GM23338 (cell line): ENCODE measurements at regions not wholly inside any gene's neighbourhood (a gene's known extent, or its start where the extent isn't known, plus 50 kb on each side); places are given as distances from the start of the nearest gene placed in this dataset.

ENCODE experiments used
- ATAC-seq: fragments of 200-7000 bp; cut with Tn5 transposase; 3 replicates; pipeline ENCODE4 v1.9.1; 2020
- DNase-seq: peaks from one replicate; pipeline ENCODE4 v3.0.0-alpha.2; 2015; ENCODE audit warnings: low spot score
- H2AFZ ChIP-seq: fragments of 200-600 bp; sonication (generic); 2 replicates; pipeline ENCODE4 v1.8.0; 2016; ENCODE audit warnings: antibody characterized with exemption, mild to moderate bottlenecking, moderate library complexity
- H3F3A ChIP-seq: fragments of 200-600 bp; sonication (generic); replicated peaks from 2 replicates; pipeline ENCODE4 v1.8.0; 2017; ENCODE audit warnings: antibody characterized with exemption, mixed run types, low read depth
- H3K27ac ChIP-seq: fragments of 200-600 bp; sonication (generic); 2 replicates; pipeline ENCODE4 v1.6.1; 2016; ENCODE audit warnings: low read depth
- H3K27me3 ChIP-seq: fragments of 200-600 bp; sonication (generic); 2 replicates; pipeline ENCODE4 v1.8.0; 2016; ENCODE audit warnings: mild to moderate bottlenecking, mixed run types, moderate library complexity; ENCODE audit not compliant: insufficient read depth
- H3K36me3 ChIP-seq: fragments of 200-600 bp; sonication (generic); 2 replicates; pipeline ENCODE4 v1.8.0; 2016; ENCODE audit warnings: mild to moderate bottlenecking; ENCODE audit not compliant: insufficient read depth
- H3K4me1 ChIP-seq: fragments of 200-600 bp; sonication (generic); 2 replicates; pipeline ENCODE4 v1.8.0; 2016; ENCODE audit warnings: mild to moderate bottlenecking, moderate library complexity; ENCODE audit not compliant: insufficient read depth
- H3K4me2 ChIP-seq: fragments of 200-600 bp; sonication (generic); 2 replicates; pipeline ENCODE4 v1.7.1; 2017; ENCODE audit warnings: mixed run types
- H3K4me3 ChIP-seq: fragments of 200-600 bp; sonication (generic); 2 replicates; pipeline ENCODE4 v1.6.1; 2016; ENCODE audit warnings: mixed run types
- H3K79me2 ChIP-seq: fragments of 200-600 bp; sonication (generic); replicated peaks from 2 replicates; pipeline ENCODE4 v1.8.0; 2017; ENCODE audit warnings: mild to moderate bottlenecking; ENCODE audit not compliant: insufficient read depth
- H3K9me2 ChIP-seq: fragments of 200-600 bp; sonication (generic); 2 replicates; pipeline ENCODE4 v1.8.0; 2017; ENCODE audit not compliant: insufficient read depth
- H4K20me1 ChIP-seq: fragments of 200-600 bp; sonication (generic); replicated peaks from 2 replicates; pipeline ENCODE4 v1.8.0; 2017; ENCODE audit warnings: mild to moderate bottlenecking; ENCODE audit not compliant: insufficient read depth
- H3K27ac Mint-ChIP-seq: 2 replicates; pipeline ENCODE4 v1.8.0; 2020; ENCODE audit warnings: inconsistent platforms, mild to moderate bottlenecking, moderate library complexity, mixed read lengths
- H3K27me3 Mint-ChIP-seq: 3 replicates; pipeline ENCODE4 v1.8.0; 2022; ENCODE audit warnings: low read depth, mild to moderate bottlenecking, moderate library complexity, mixed read lengths, inconsistent platforms; ENCODE audit not compliant: insufficient read depth, poor library complexity
- H3K36me3 Mint-ChIP-seq: 3 replicates; pipeline ENCODE4 v1.8.0; 2021; ENCODE audit warnings: low read depth, mild to moderate bottlenecking, inconsistent platforms, moderate library complexity, mixed read lengths
- H3K4me1 Mint-ChIP-seq: 3 replicates; pipeline ENCODE4 v1.8.0; 2020; ENCODE audit warnings: mild to moderate bottlenecking, inconsistent platforms, mixed read lengths
- H3K4me3 Mint-ChIP-seq: 3 replicates; pipeline ENCODE4 v1.8.0; 2021; ENCODE audit warnings: moderate library complexity, mild to moderate bottlenecking, inconsistent platforms, mixed read lengths
- H3K9me3 Mint-ChIP-seq: 3 replicates; pipeline ENCODE4 v1.8.0; 2020; ENCODE audit warnings: moderate library complexity, mild to moderate bottlenecking, inconsistent platforms, mixed read lengths
- CREB1 ChIP-seq: fragments of 250-450 bp; sonication (Bioruptor Pico); IDR thresholded peaks from 2 replicates; pipeline ENCODE4 v1.5.0; 2020; ENCODE audit warnings: low read depth, mild to moderate bottlenecking, moderate library complexity
- EZH2 ChIP-seq: fragments of 200-600 bp; sonication (generic); IDR thresholded peaks from one replicate; pipeline ENCODE4 v1.8.0; 2017; ENCODE audit warnings: antibody characterized with exemption, mild to moderate bottlenecking, low read depth; ENCODE audit not compliant: unreplicated experiment
- TF ChIP-seq, protein P1 (sequence below): fragments of 250-450 bp; sonication (Bioruptor Pico); IDR thresholded peaks from 2 replicates; pipeline ENCODE4 v1.5.0; 2020; ENCODE audit warnings: mild to moderate bottlenecking, moderate library complexity
- TF ChIP-seq, protein P2 (sequence below): IDR thresholded peaks from one replicate; pipeline ENCODE4 v1.6.1; 2018; ENCODE audit warnings: antibody characterized with exemption; ENCODE audit not compliant: unreplicated experiment

DNA sequence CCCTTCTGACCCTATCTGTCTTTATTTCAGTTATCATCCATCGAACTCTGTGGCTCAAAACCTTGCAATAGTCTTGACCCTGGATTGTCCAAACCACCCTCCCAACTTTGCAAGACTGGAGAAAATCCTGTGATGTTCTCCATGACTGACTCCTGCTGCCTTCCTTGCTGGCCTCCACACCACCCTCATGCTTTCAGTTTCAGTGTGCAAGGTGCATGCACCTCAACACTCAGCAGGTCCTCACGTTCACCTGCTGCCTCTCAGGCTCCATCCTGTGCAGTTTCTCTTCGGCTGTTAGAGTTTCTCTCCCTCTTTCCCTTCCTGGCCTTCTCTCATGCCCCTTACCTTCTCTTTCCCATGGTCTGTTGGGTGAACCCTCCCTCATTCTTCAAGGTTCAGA lies 59.4 kb upstream of the ASIC2 start:
- no peak for DNase-seq
- Histone ChIP-seq H3K27ac (no peak overlapping the region), H3K79me2 (no peaks in the 10 kb centered on the region), H3K4me1 (no peaks in the 10 kb centered on the region), H4K20me1 (no peaks in the 10 kb centered on the region), H3K4me3 (no peak overlapping the region), H3K36me3 (no peaks in the 10 kb centered on the region), H3K9me2 (peaks cover 18% of the 10 kb centered on the region), H3K27me3 (peaks cover 3% of the 10 kb centered on the region; the same call in 1 of the 2 replicates), H3F3A (no peaks in the 10 kb centered on the region), H2AFZ (no peak overlapping the region), H3K4me2 (no peak overlapping the region)
- Mint-ChIP-seq H3K9me3 (no peaks in the 10 kb centered on the region), H3K4me3 (no peak overlapping the region), H3K4me1 (no peaks in the 10 kb centered on the region; the same call in 2 of the 3 replicates), H3K27me3 (peaks cover 4% of the 10 kb centered on the region), H3K36me3 (no peaks in the 10 kb centered on the region), H3K27ac (no peak overlapping the region)
- TF ChIP-seq, protein P1, sequence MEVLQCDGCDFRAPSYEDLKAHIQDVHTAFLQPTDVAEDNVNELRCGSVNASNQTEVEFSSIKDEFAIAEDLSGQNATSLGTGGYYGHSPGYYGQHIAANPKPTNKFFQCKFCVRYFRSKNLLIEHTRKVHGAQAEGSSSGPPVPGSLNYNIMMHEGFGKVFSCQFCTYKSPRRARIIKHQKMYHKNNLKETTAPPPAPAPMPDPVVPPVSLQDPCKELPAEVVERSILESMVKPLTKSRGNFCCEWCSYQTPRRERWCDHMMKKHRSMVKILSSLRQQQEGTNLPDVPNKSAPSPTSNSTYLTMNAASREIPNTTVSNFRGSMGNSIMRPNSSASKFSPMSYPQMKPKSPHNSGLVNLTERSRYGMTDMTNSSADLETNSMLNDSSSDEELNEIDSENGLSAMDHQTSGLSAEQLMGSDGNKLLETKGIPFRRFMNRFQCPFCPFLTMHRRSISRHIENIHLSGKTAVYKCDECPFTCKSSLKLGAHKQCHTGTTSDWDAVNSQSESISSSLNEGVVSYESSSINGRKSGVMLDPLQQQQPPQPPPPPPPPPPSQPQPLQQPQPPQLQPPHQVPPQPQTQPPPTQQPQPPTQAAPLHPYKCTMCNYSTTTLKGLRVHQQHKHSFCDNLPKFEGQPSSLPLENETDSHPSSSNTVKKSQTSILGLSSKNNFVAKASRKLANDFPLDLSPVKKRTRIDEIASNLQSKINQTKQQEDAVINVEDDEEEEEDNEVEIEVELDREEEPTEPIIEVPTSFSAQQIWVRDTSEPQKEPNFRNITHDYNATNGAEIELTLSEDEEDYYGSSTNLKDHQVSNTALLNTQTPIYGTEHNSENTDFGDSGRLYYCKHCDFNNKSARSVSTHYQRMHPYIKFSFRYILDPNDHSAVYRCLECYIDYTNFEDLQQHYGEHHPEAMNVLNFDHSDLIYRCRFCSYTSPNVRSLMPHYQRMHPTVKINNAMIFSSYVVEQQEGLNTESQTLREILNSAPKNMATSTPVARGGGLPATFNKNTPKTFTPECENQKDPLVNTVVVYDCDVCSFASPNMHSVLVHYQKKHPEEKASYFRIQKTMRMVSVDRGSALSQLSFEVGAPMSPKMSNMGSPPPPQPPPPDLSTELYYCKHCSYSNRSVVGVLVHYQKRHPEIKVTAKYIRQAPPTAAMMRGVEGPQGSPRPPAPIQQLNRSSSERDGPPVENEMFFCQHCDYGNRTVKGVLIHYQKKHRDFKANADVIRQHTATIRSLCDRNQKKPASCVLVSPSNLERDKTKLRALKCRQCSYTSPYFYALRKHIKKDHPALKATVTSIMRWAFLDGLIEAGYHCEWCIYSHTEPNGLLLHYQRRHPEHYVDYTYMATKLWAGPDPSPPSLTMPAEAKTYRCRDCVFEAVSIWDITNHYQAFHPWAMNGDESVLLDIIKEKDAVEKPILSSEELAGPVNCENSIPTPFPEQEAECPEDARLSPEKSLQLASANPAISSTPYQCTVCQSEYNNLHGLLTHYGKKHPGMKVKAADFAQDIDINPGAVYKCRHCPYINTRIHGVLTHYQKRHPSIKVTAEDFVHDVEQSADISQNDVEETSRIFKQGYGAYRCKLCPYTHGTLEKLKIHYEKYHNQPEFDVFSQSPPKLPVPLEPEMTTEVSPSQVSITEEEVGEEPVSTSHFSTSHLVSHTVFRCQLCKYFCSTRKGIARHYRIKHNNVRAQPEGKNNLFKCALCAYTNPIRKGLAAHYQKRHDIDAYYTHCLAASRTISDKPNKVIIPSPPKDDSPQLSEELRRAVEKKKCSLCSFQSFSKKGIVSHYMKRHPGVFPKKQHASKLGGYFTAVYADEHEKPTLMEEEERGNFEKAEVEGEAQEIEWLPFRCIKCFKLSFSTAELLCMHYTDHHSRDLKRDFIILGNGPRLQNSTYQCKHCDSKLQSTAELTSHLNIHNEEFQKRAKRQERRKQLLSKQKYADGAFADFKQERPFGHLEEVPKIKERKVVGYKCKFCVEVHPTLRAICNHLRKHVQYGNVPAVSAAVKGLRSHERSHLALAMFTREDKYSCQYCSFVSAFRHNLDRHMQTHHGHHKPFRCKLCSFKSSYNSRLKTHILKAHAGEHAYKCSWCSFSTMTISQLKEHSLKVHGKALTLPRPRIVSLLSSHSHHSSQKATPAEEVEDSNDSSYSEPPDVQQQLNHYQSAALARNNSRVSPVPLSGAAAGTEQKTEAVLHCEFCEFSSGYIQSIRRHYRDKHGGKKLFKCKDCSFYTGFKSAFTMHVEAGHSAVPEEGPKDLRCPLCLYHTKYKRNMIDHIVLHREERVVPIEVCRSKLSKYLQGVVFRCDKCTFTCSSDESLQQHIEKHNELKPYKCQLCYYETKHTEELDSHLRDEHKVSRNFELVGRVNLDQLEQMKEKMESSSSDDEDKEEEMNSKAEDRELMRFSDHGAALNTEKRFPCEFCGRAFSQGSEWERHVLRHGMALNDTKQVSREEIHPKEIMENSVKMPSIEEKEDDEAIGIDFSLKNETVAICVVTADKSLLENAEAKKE (CRISPR knock-in tag): no peak
- TF ChIP-seq CREB1 (no peak), EZH2 (no peak)
- TF ChIP-seq, protein P2, sequence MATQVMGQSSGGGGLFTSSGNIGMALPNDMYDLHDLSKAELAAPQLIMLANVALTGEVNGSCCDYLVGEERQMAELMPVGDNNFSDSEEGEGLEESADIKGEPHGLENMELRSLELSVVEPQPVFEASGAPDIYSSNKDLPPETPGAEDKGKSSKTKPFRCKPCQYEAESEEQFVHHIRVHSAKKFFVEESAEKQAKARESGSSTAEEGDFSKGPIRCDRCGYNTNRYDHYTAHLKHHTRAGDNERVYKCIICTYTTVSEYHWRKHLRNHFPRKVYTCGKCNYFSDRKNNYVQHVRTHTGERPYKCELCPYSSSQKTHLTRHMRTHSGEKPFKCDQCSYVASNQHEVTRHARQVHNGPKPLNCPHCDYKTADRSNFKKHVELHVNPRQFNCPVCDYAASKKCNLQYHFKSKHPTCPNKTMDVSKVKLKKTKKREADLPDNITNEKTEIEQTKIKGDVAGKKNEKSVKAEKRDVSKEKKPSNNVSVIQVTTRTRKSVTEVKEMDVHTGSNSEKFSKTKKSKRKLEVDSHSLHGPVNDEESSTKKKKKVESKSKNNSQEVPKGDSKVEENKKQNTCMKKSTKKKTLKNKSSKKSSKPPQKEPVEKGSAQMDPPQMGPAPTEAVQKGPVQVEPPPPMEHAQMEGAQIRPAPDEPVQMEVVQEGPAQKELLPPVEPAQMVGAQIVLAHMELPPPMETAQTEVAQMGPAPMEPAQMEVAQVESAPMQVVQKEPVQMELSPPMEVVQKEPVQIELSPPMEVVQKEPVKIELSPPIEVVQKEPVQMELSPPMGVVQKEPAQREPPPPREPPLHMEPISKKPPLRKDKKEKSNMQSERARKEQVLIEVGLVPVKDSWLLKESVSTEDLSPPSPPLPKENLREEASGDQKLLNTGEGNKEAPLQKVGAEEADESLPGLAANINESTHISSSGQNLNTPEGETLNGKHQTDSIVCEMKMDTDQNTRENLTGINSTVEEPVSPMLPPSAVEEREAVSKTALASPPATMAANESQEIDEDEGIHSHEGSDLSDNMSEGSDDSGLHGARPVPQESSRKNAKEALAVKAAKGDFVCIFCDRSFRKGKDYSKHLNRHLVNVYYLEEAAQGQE: no peak
- no peak for ATAC-seq
